Neural progenitor cell (in vitro differentiated cells): ENCODE measurements at regions not wholly inside any gene's neighbourhood (a gene's known extent, or its start where the extent isn't known, plus 50 kb on each side); places are given as distances from the start of the nearest gene placed in this dataset.

ENCODE experiments used
- DNase-seq: peaks from one replicate; pipeline ENCODE4 v3.0.0-alpha.2; 2016; ENCODE audit warnings: low spot score
- H2AFZ ChIP-seq: fragments of 200-600 bp; sonication (generic); replicated peaks from 2 replicates; pipeline ENCODE4 v1.6.1; 2016; ENCODE audit warnings: antibody characterized with exemption
- H3F3A ChIP-seq: fragments of 200-600 bp; sonication (generic); 2 replicates; pipeline ENCODE4 v1.6.1; 2016; ENCODE audit warnings: antibody characterized with exemption, low read depth
- H3K27ac ChIP-seq: fragments of 200-600 bp; sonication (generic); 2 replicates; pipeline ENCODE4 v1.5.1; 2016; ENCODE audit warnings: mild to moderate bottlenecking
- H3K27me3 ChIP-seq: fragments of 200-600 bp; sonication (generic); 2 replicates; pipeline ENCODE4 v1.6.1; 2016; ENCODE audit warnings: mild to moderate bottlenecking, moderate library complexity
- H3K36me3 ChIP-seq: fragments of 200-600 bp; sonication (generic); 2 replicates; pipeline ENCODE4 v1.5.1; 2016
- H3K4me1 ChIP-seq: fragments of 200-600 bp; sonication (generic); 2 replicates; pipeline ENCODE4 v1.6.1; 2016; ENCODE audit warnings: mixed run types
- H3K4me2 ChIP-seq: fragments of 200-600 bp; sonication (generic); 2 replicates; pipeline ENCODE4 v1.6.1; 2016
- H3K4me3 ChIP-seq: fragments of 200-600 bp; sonication (generic); 2 replicates; pipeline ENCODE4 v1.5.1; 2016
- H3K79me2 ChIP-seq: fragments of 200-600 bp; sonication (generic); 2 replicates; pipeline ENCODE4 v1.6.1; 2016; ENCODE audit warnings: low read depth
- H3K9ac ChIP-seq: fragments of 200-600 bp; sonication (generic); 2 replicates; pipeline ENCODE4 v1.6.1; 2016
- H3K9me3 ChIP-seq: fragments of 200-600 bp; sonication (generic); 2 replicates; pipeline ENCODE4 v1.5.1; 2016; ENCODE audit warnings: low read depth
- H4K20me1 ChIP-seq: fragments of 200-600 bp; sonication (generic); 2 replicates; pipeline ENCODE4 v1.6.1; 2016; ENCODE audit warnings: low read depth
- H3K27ac Mint-ChIP-seq: 3 replicates; pipeline ENCODE4 v1.8.0; 2021; ENCODE audit warnings: mixed read lengths
- H3K27me3 Mint-ChIP-seq: 2 replicates; pipeline ENCODE4 v1.8.0; 2022; ENCODE audit warnings: low read depth, mild to moderate bottlenecking, inconsistent platforms, moderate library complexity, mixed read lengths; ENCODE audit not compliant: insufficient read depth
- H3K36me3 Mint-ChIP-seq: 3 replicates; pipeline ENCODE4 v1.8.0; 2021; ENCODE audit warnings: mixed read lengths
- H3K4me1 Mint-ChIP-seq: 3 replicates; pipeline ENCODE4 v1.8.0; 2021; ENCODE audit warnings: mixed read lengths
- H3K4me3 Mint-ChIP-seq: 3 replicates; pipeline ENCODE4 v1.8.0; 2021; ENCODE audit warnings: mild to moderate bottlenecking, moderate library complexity, mixed read lengths
- H3K9me3 Mint-ChIP-seq: 3 replicates; pipeline ENCODE4 v1.8.0; 2020; ENCODE audit warnings: mixed read lengths
- EZH2 ChIP-seq: fragments of 200-600 bp; sonication (generic); IDR thresholded peaks from 2 replicates; pipeline ENCODE4 v1.6.1; 2017; ENCODE audit warnings: antibody characterized with exemption, mild to moderate bottlenecking, moderate library complexity
- EZH2phosphoT487 ChIP-seq: fragments of 200-600 bp; sonication (generic); IDR thresholded peaks from 2 replicates; pipeline ENCODE4 v1.6.1; 2017; ENCODE audit warnings: antibody characterized with exemption
- TF ChIP-seq, protein P1 (sequence below): fragments of 200-600 bp; sonication (generic); IDR thresholded peaks from 2 replicates; pipeline ENCODE4 v1.5.1; 2017; ENCODE audit warnings: antibody characterized with exemption, mild to moderate bottlenecking

DNA sequence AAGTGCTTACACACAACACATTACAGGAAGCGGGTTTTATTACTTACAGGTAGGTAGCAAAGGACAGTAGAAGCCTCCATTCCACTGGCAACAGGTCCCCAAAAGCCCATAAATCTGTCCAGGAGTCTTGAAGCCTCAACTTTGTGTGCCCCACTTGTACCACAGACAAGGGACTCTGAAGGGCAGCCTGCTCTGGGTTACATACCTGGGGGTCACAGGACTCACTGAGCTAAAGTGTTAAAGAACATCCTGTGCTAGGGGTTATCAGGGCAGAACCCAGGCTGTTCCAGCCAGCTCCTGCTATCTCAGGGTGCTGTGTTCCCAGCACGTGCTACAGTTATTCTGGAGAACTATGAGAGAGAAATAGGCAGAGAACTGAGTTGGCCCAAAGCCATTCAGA is 230.9 kb upstream of the SLC10A2 start:
- no peaks in the 10 kb centered on the region for H3K27me3 ChIP-seq
- no peaks in the 10 kb centered on the region for H3K9me3 ChIP-seq
- no peak overlapping the region for H3K27ac ChIP-seq
- Mint-ChIP-seq H3K27ac (no peak overlapping the region), H3K4me3 (no peak overlapping the region), H3K27me3 (peaks cover 2% of the 10 kb centered on the region), H3K36me3 (no peaks in the 10 kb centered on the region), H3K4me1 (peaks cover 16% of the 10 kb centered on the region), H3K9me3 (peaks cover 4% of the 10 kb centered on the region)
- H2AFZ ChIP-seq, result no peak overlapping the region
- TF ChIP-seq EZH2phosphoT487 (no peak), EZH2 (no peak)
- TF ChIP-seq, protein P1, sequence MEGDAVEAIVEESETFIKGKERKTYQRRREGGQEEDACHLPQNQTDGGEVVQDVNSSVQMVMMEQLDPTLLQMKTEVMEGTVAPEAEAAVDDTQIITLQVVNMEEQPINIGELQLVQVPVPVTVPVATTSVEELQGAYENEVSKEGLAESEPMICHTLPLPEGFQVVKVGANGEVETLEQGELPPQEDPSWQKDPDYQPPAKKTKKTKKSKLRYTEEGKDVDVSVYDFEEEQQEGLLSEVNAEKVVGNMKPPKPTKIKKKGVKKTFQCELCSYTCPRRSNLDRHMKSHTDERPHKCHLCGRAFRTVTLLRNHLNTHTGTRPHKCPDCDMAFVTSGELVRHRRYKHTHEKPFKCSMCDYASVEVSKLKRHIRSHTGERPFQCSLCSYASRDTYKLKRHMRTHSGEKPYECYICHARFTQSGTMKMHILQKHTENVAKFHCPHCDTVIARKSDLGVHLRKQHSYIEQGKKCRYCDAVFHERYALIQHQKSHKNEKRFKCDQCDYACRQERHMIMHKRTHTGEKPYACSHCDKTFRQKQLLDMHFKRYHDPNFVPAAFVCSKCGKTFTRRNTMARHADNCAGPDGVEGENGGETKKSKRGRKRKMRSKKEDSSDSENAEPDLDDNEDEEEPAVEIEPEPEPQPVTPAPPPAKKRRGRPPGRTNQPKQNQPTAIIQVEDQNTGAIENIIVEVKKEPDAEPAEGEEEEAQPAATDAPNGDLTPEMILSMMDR, result no peak
- H3K36me3 ChIP-seq, result no peaks in the 10 kb centered on the region
- no peak overlapping the region for H3K4me2 ChIP-seq
- H3K9ac ChIP-seq, result no peak overlapping the region
- no peaks in the 10 kb centered on the region for H3K79me2 ChIP-seq
- no peak overlapping the region for H3K4me3 ChIP-seq
- no peaks in the 10 kb centered on the region for H3F3A ChIP-seq
- H3K4me1 ChIP-seq, result peaks cover 13% of the 10 kb centered on the region
- DNase-seq, result no peak
- no peaks in the 10 kb centered on the region for H4K20me1 ChIP-seq

GRCh38 chr13:103291798-103292572 is 225.8 kb upstream of the SLC10A2 start:
- H3K4me1 Mint-ChIP-seq, result peaks cover 24% of the 10 kb centered on the region
- H3K9me3 Mint-ChIP-seq, result peaks cover 4% of the 10 kb centered on the region
- Histone ChIP-seq H3K4me3 (no peak overlapping the region), H3K9ac (no peak overlapping the region), H4K20me1 (no peaks in the 10 kb centered on the region), H3K27ac (no peak overlapping the region), H3K79me2 (no peaks in the 10 kb centered on the region), H2AFZ (no peak overlapping the region), H3K4me1 (peaks cover 19% of the 10 kb centered on the region), H3K9me3 (no peaks in the 10 kb centered on the region), H3K27me3 (no peaks in the 10 kb centered on the region), H3K4me2 (no peak overlapping the region), H3F3A (no peaks in the 10 kb centered on the region), H3K36me3 (no peaks in the 10 kb centered on the region)
- H3K4me3 Mint-ChIP-seq, result no peak overlapping the region
- peak; percentile 64 for DNase-seq
- no peak overlapping the region for H3K27ac Mint-ChIP-seq
- H3K36me3 Mint-ChIP-seq, result no peaks in the 10 kb centered on the region
- TF ChIP-seq EZH2 (no peak), EZH2phosphoT487 (no peak)
- TF ChIP-seq, protein P1, result no peak
- H3K27me3 Mint-ChIP-seq, result peaks cover 2% of the 10 kb centered on the region

- Mint-ChIP-seq H3K9me3 (no peaks in the 10 kb centered on the region), H3K27me3 (peaks cover 4% of the 10 kb centered on the region), H3K4me1 (peaks cover 24% of the 10 kb centered on the region), H3K36me3 (no peaks in the 10 kb centered on the region), H3K4me3 (no peak overlapping the region), H3K27ac (no peak overlapping the region)
- no peaks in the 10 kb centered on the region for H3K9me3 ChIP-seq
- H3K79me2 ChIP-seq, result no peaks in the 10 kb centered on the region
- H3F3A ChIP-seq, result no peaks in the 10 kb centered on the region
- H3K4me2 ChIP-seq, result no peak overlapping the region
- peaks cover 19% of the 10 kb centered on the region for H3K4me1 ChIP-seq
- H2AFZ ChIP-seq, result no peak overlapping the region
- no peak overlapping the region for H3K9ac ChIP-seq
- TF ChIP-seq EZH2 (no peak), EZH2phosphoT487 (no peak)
- TF ChIP-seq, protein P1, result no peak
- no peak overlapping the region for H3K4me3 ChIP-seq
- H3K27ac ChIP-seq, result no peak overlapping the region
- no peaks in the 10 kb centered on the region for H4K20me1 ChIP-seq
- H3K27me3 ChIP-seq, result no peaks in the 10 kb centered on the region
- DNase-seq, result no peak
- H3K36me3 ChIP-seq, result no peaks in the 10 kb centered on the region
Measured at GRCh38 chr13:103291226-103291625, 225.0 kb upstream of the SLC10A2 start.
